ENCODE measurements at regions not wholly inside any gene's neighbourhood (a gene's known extent, or its start where the extent isn't known, plus 50 kb on each side); places are given as distances from the start of the nearest gene placed in this dataset.

- 40% methylated on average over 11 of the region's 11 CpGs for WGBS
- no peak overlapping the region for H3K27ac ChIP-seq
- no peaks in the 10 kb centered on the region for H3K9me3 ChIP-seq
- H3K36me3 ChIP-seq = no peaks in the 10 kb centered on the region
- H3K4me1 ChIP-seq = peaks cover 33% of the 10 kb centered on the region
- no peaks in the 10 kb centered on the region for H3K27me3 ChIP-seq
- H3K4me3 ChIP-seq = no peak overlapping the region
- TF ChIP-seq CTCF (IDR thresholded peaks at IDR 0.05) (no peak), POLR2AphosphoS5 (IDR thresholded peaks at IDR 0.05) (no peak), POLR2A (IDR thresholded peaks at IDR 0.05) (no peak), EP300 (IDR thresholded peaks at IDR 0.05) (no peak)
- no peak for DNase-seq (ENCODE audit: low spot score in 2 of 2)
Observed at GRCh38 chr5:116733991-116734975, 159.7 kb upstream of the SEMA6A start.

GRCh38 chr5:116732591-116732990 is 158.0 kb upstream of the SEMA6A start:
- DNase-seq (ENCODE audit: low spot score in 2 of 2) = no peak
- Histone ChIP-seq H3K4me1 (peaks cover 17% of the 10 kb centered on the region), H3K27ac (no peak overlapping the region), H3K27me3 (no peaks in the 10 kb centered on the region), H3K9me3 (no peaks in the 10 kb centered on the region), H3K36me3 (no peaks in the 10 kb centered on the region), H3K4me3 (no peak overlapping the region)
- 91% methylated on average over 2 of the region's 2 CpGs for WGBS
- TF ChIP-seq CTCF (IDR thresholded peaks at IDR 0.05) = no peak
- TF ChIP-seq POLR2AphosphoS5 (IDR thresholded peaks at IDR 0.05) = no peak

- Histone ChIP-seq H3K4me3 (no peak overlapping the region), H3K4me1 (peaks cover 14% of the 10 kb centered on the region), H3K27me3 (no peaks in the 10 kb centered on the region), H3K27ac (no peak overlapping the region), H3K9me3 (no peaks in the 10 kb centered on the region), H3K36me3 (no peaks in the 10 kb centered on the region)
- DNase-seq (ENCODE audit: low spot score in 2 of 2) = no peak
- WGBS = 77% methylated on average over 2 of the region's 2 CpGs
- TF ChIP-seq CTCF (IDR thresholded peaks at IDR 0.05) (no peak), POLR2AphosphoS5 (IDR thresholded peaks at IDR 0.05) (no peak), EP300 (IDR thresholded peaks at IDR 0.05) (no peak), POLR2A (IDR thresholded peaks at IDR 0.05) (no peak)
Observed at GRCh38 chr5:116731432-116731831, 156.8 kb upstream of the SEMA6A start.

- Histone ChIP-seq H3K4me1 (peaks cover 14% of the 10 kb centered on the region), H3K36me3 (no peaks in the 10 kb centered on the region), H3K9me3 (no peaks in the 10 kb centered on the region), H3K27ac (no peak overlapping the region), H3K4me3 (no peak overlapping the region), H3K27me3 (no peaks in the 10 kb centered on the region)
- WGBS = 62% methylated on average over 5 of the region's 5 CpGs
- no peak for TF ChIP-seq POLR2A (IDR thresholded peaks at IDR 0.05)
- TF ChIP-seq POLR2AphosphoS5 (IDR thresholded peaks at IDR 0.05) = no peak
- TF ChIP-seq CTCF (IDR thresholded peaks at IDR 0.05) = no peak
- TF ChIP-seq EP300 (IDR thresholded peaks at IDR 0.05) = no peak
- DNase-seq (ENCODE audit: low spot score in 2 of 2) = no peak
Observed at GRCh38 chr5:116730706-116731105, 156.1 kb upstream of the SEMA6A start.

- TF ChIP-seq POLR2AphosphoS5 (IDR thresholded peaks at IDR 0.05) = no peak
- TF ChIP-seq EP300 (IDR thresholded peaks at IDR 0.05) = no peak
- TF ChIP-seq POLR2A (IDR thresholded peaks at IDR 0.05) = no peak
- TF ChIP-seq CTCF (IDR thresholded peaks at IDR 0.05) = no peak
- no peaks in the 10 kb centered on the region for H3K36me3 ChIP-seq
- H3K9me3 ChIP-seq = no peaks in the 10 kb centered on the region
- H3K4me3 ChIP-seq = no peak overlapping the region
- 65% methylated on average over 1 of the region's 1 CpG for WGBS
- no peak overlapping the region for H3K27ac ChIP-seq
- no peaks in the 10 kb centered on the region for H3K27me3 ChIP-seq
- no peak for DNase-seq (ENCODE audit: low spot score in 2 of 2)
- H3K4me1 ChIP-seq = peaks cover 14% of the 10 kb centered on the region
Observed at GRCh38 chr5:116730185-116730584, 155.6 kb upstream of the SEMA6A start.
